Keratinocyte (primary cell): ENCODE measurements at regions not wholly inside any gene's neighbourhood (a gene's known extent, or its start where the extent isn't known, plus 50 kb on each side); places are given as distances from the start of the nearest gene placed in this dataset.

Experiments used
- DNase-seq: peaks from one replicate; pipeline ENCODE4 v3.0.0-alpha.2; 2011; ENCODE audit warnings: low read depth, missing footprints, low spot score
- FAIRE-seq: peaks from 2 replicates; lab custom pipeline; 2011; peaks lifted over from hg19 to GRCh38; lab: Jason Lieb, UNC
- H2AFZ ChIP-seq: 2 replicates; pipeline ENCODE4 v1.6.0; 2012; ENCODE audit warnings: low read length, control low read depth, inconsistent platforms; ENCODE audit not compliant: control insufficient read depth
- H3K27ac ChIP-seq: 2 replicates; pipeline ENCODE4 v1.5.1; 2011; ENCODE audit warnings: low read length; ENCODE audit not compliant: control insufficient read depth, insufficient read depth
- H3K27me3 ChIP-seq: 3 replicates; pipeline ENCODE4 v1.6.0; 2011; ENCODE audit warnings: low read length; ENCODE audit not compliant: control insufficient read depth, insufficient read depth; ENCODE audit errors: extremely low read depth
- H3K36me3 ChIP-seq, 2 experiments: 2 replicates in 1 of 2; 3 replicates in 1 of 2; pipeline ENCODE4 v1.5.1; 2011; ENCODE audit warnings: low read length in 2 of 2, mild to moderate bottlenecking in 1 of 2; ENCODE audit not compliant: control insufficient read depth in 2 of 2, insufficient read depth in 2 of 2; ENCODE audit errors: extremely low read depth in 1 of 2
- H3K4me1 ChIP-seq: 3 replicates; pipeline ENCODE4 v1.5.1; 2011; ENCODE audit warnings: low read length; ENCODE audit not compliant: control insufficient read depth, insufficient read depth; ENCODE audit errors: extremely low read depth
- H3K4me2 ChIP-seq: 3 replicates; pipeline ENCODE4 v1.6.0; 2011; ENCODE audit warnings: low read depth, low read length; ENCODE audit not compliant: control insufficient read depth, insufficient read depth; ENCODE audit errors: extremely low read depth
- H3K4me3 ChIP-seq, 3 experiments: fragments of 200-600 bp in 1 of 3; sonication (generic) in 1 of 3; 2 replicates in 2 of 3; 3 replicates in 1 of 3; pipeline ENCODE4 v1.5.1; 2011 to 2016; ENCODE audit warnings: low read length in 3 of 3, mild to moderate bottlenecking in 3 of 3, control low read depth in 2 of 3, inconsistent platforms in 1 of 3, low read depth in 1 of 3, mixed read lengths in 1 of 3, mixed run types in 1 of 3, moderate library complexity in 1 of 3; ENCODE audit not compliant: control insufficient read depth in 2 of 3, insufficient read depth in 2 of 3; ENCODE audit errors: extremely low read depth in 1 of 3
- H3K79me2 ChIP-seq: 2 replicates; pipeline ENCODE4 v1.6.0; 2012; ENCODE audit warnings: low read length; ENCODE audit not compliant: control insufficient read depth, insufficient read depth
- H3K9ac ChIP-seq: 3 replicates; pipeline ENCODE4 v1.6.0; 2011; ENCODE audit warnings: low read length; ENCODE audit not compliant: control insufficient read depth, insufficient read depth; ENCODE audit errors: extremely low read depth
- H3K9me1 ChIP-seq: 3 replicates; pipeline ENCODE4 v1.6.0; 2011; ENCODE audit warnings: low read length; ENCODE audit not compliant: control insufficient read depth, insufficient read depth; ENCODE audit errors: extremely low read depth
- H3K9me3 ChIP-seq: 2 replicates; pipeline ENCODE4 v1.5.1; 2012; ENCODE audit warnings: low read depth, low read length; ENCODE audit not compliant: control insufficient read depth
- H4K20me1 ChIP-seq: 3 replicates; pipeline ENCODE4 v1.6.0; 2011; ENCODE audit warnings: low read length; ENCODE audit not compliant: control insufficient read depth, insufficient read depth; ENCODE audit errors: extremely low read depth
- EZH2 ChIP-seq: IDR thresholded peaks from one replicate; pipeline ENCODE4 v1.6.1; 2012; ENCODE audit warnings: inconsistent platforms, mild to moderate bottlenecking, low read length, moderate library complexity
- dilution Hi-C: fragments of 300-500 bp; cut with MboI; formaldehyde crosslinking; loops from one replicate; pipeline ENCODE4 v1.7.0; 2020; ENCODE audit warnings: low sequenced_read_pairs; ENCODE audit not compliant: extremely low pct_ligation_motif_present
- TF ChIP-seq, protein P1 (sequence below), 3 experiments: IDR thresholded peaks in 1 of 3; conservative IDR thresholded peaks in 1 of 3; optimal IDR thresholded peaks in 1 of 3; 2 replicates in 2 of 3; 3 replicates in 1 of 3; pipeline versions ENCODE3 to v1.5.1; 2011; ENCODE audit warnings: low read length in 3 of 3, mild to moderate bottlenecking in 3 of 3, moderate library complexity in 2 of 3, control low read depth in 1 of 3, inconsistent platforms in 1 of 3; ENCODE audit not compliant: insufficient read depth in 2 of 3; ENCODE audit errors: extremely low read depth in 1 of 3

GRCh38 chr7:96449094-96449493 lies 127.2 kb upstream of the SLC25A13 start:
- TF ChIP-seq EZH2: no peak
- TF ChIP-seq, protein P1, sequence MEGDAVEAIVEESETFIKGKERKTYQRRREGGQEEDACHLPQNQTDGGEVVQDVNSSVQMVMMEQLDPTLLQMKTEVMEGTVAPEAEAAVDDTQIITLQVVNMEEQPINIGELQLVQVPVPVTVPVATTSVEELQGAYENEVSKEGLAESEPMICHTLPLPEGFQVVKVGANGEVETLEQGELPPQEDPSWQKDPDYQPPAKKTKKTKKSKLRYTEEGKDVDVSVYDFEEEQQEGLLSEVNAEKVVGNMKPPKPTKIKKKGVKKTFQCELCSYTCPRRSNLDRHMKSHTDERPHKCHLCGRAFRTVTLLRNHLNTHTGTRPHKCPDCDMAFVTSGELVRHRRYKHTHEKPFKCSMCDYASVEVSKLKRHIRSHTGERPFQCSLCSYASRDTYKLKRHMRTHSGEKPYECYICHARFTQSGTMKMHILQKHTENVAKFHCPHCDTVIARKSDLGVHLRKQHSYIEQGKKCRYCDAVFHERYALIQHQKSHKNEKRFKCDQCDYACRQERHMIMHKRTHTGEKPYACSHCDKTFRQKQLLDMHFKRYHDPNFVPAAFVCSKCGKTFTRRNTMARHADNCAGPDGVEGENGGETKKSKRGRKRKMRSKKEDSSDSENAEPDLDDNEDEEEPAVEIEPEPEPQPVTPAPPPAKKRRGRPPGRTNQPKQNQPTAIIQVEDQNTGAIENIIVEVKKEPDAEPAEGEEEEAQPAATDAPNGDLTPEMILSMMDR (optimal IDR thresholded peaks at IDR 0.05 in 1 of 3, IDR thresholded peaks at IDR 0.05 in 1 of 3, conservative IDR thresholded peaks at IDR 0.05 in 1 of 3; ENCODE audit: extremely low read depth in 1 of 3, insufficient read depth in 2 of 3, low read length in 3 of 3): no peak
- H3K4me3 ChIP-seq: no peak overlapping the region
- no peaks in the 10 kb centered on the region for H3K9me3 ChIP-seq
- no peaks in the 10 kb centered on the region for H3K79me2 ChIP-seq
- no peaks in the 10 kb centered on the region for H3K36me3 ChIP-seq
- H3K27me3 ChIP-seq: no peaks in the 10 kb centered on the region
- no peak overlapping the region for H3K27ac ChIP-seq
- H3K4me2 ChIP-seq: no peak overlapping the region
- FAIRE-seq (no peak), DNase-seq (no peak)
- H3K9ac ChIP-seq: no peak overlapping the region
- no peak overlapping the region for H2AFZ ChIP-seq
- dilution Hi-C loops: no loop called here
- H3K4me1 ChIP-seq: no peaks in the 10 kb centered on the region
- H3K9me1 ChIP-seq: no peaks in the 10 kb centered on the region
- H4K20me1 ChIP-seq: no peaks in the 10 kb centered on the region

DNA sequence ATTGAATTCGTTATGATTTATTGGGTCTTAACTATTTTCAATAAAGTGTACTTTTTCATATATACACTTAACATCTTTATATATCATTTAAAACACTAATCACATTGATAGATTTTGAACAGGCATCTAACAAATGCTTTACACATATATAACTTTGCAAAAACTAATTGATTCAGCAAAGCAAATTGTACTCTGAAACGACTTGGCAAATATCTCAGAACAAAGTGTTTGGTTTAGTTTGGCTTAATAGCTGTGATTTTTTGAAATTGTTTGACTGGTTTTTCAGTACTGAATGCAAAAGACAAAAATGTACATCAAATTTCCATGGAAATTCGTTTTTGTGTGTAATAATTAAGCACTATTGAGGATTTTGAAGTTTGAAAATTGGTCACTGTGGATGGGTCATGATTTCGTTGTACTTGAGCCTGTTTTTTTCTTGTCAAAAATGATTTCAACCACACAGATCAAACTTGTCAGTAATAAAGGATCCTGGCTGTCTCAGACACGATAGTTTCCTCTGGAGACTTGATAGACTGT lies 125.3 kb upstream of the SLC25A13 start:
- Histone ChIP-seq H3K79me2 (no peaks in the 10 kb centered on the region), H4K20me1 (no peaks in the 10 kb centered on the region), H3K27ac (no peak overlapping the region), H3K27me3 (no peaks in the 10 kb centered on the region), H3K4me3 (no peak overlapping the region), H3K9ac (no peak overlapping the region), H3K36me3 (no peaks in the 10 kb centered on the region), H3K4me1 (no peaks in the 10 kb centered on the region), H3K4me2 (no peak overlapping the region), H2AFZ (no peak overlapping the region), H3K9me1 (no peaks in the 10 kb centered on the region), H3K9me3 (no peaks in the 10 kb centered on the region)
- DNase-seq (no peak), FAIRE-seq (no peak)
- dilution Hi-C loops: no loop called here
- no peak for TF ChIP-seq EZH2
- TF ChIP-seq, protein P1 (optimal IDR thresholded peaks at IDR 0.05 in 1 of 3, IDR thresholded peaks at IDR 0.05 in 1 of 3, conservative IDR thresholded peaks at IDR 0.05 in 1 of 3; ENCODE audit: extremely low read depth in 1 of 3, insufficient read depth in 2 of 3, low read length in 3 of 3): no peak
